HG03139 (cell line): ENCODE measurements at regions not wholly inside any gene's neighbourhood (a gene's known extent, or its start where the extent isn't known, plus 50 kb on each side); places are given as distances from the start of the nearest gene placed in this dataset.

Experiments
- ATAC-seq: cut with Tn5 transposase; IDR thresholded peaks from one replicate; pipeline ENCODE4 v1.9.1; 2021; ENCODE audit not compliant: unreplicated experiment

GRCh38 chr2:6679471-6679870 is 186.2 kb downstream of the CMPK2 start:
- ATAC-seq, result no peak

- no peak for ATAC-seq
Observed at GRCh38 chr2:6683516-6683915, 182.2 kb downstream of the CMPK2 start.

- ATAC-seq, result no peak
Observed at GRCh38 chr2:6685447-6685846, 180.3 kb downstream of the CMPK2 start.

- ATAC-seq, result no peak
Observed at GRCh38 chr2:6692056-6692455, 173.7 kb downstream of the CMPK2 start.

- ATAC-seq, result no peak
Observed at GRCh38 chr2:6692819-6693218, 172.9 kb downstream of the CMPK2 start.

- ATAC-seq, result no peak
Observed at GRCh38 chr2:6694555-6694954, 171.2 kb downstream of the CMPK2 start.

- ATAC-seq, result no peak
Observed at GRCh38 chr2:6700335-6700734, 165.4 kb downstream of the CMPK2 start.

GRCh38 chr2:6704077-6704476 is 161.6 kb downstream of the CMPK2 start:
- ATAC-seq, result no peak

GRCh38 chr2:6721395-6721794 is 144.3 kb downstream of the CMPK2 start:
- ATAC-seq, result no peak

- ATAC-seq, result no peak
Observed at GRCh38 chr2:6722574-6722973, 143.1 kb downstream of the CMPK2 start.

GRCh38 chr2:6723865-6724604 is 141.7 kb downstream of the CMPK2 start:
- ATAC-seq, result no peak

- no peak for ATAC-seq
Observed at GRCh38 chr2:6724605-6725140, 141.0 kb downstream of the CMPK2 start.

GRCh38 chr2:6728156-6728555 is 137.6 kb downstream of the CMPK2 start:
- ATAC-seq, result no peak

GRCh38 chr2:6730003-6730402 is 135.7 kb downstream of the CMPK2 start:
- no peak for ATAC-seq

GRCh38 chr2:6730649-6731532 is 134.8 kb downstream of the CMPK2 start:
- ATAC-seq, result no peak

GRCh38 chr2:6739547-6739946 is 126.2 kb downstream of the CMPK2 start:
- no peak for ATAC-seq

GRCh38 chr2:6741229-6741628 is 124.5 kb downstream of the CMPK2 start:
- no peak for ATAC-seq

- no peak for ATAC-seq
Observed at GRCh38 chr2:6744038-6744437, 121.7 kb downstream of the CMPK2 start.

GRCh38 chr2:6747433-6747832 is 118.3 kb downstream of the CMPK2 start:
- ATAC-seq, result no peak

GRCh38 chr2:6748406-6749067 is 117.2 kb downstream of the CMPK2 start:
- no peak for ATAC-seq

GRCh38 chr2:6749962-6750361 is 115.7 kb downstream of the CMPK2 start:
- ATAC-seq, result no peak
